ENCODE measurements at regions not wholly inside any gene's neighbourhood (a gene's known extent, or its start where the extent isn't known, plus 50 kb on each side); places are given as distances from the start of the nearest gene placed in this dataset.

- TF ChIP-seq CTCF (IDR thresholded peaks at IDR 0.05; ENCODE audit: insufficient read depth, low read depth, low read length, missing control alignments) = no peak
- H3K4me3 ChIP-seq (ENCODE audit: low read depth, low read length) = no peak overlapping the region
- no peak for DNase-seq (ENCODE audit: low read depth)
Measured at GRCh38 chr2:226443112-226443511, 356.5 kb downstream of the IRS1 start.

- no peak overlapping the region for H3K4me3 ChIP-seq (ENCODE audit: low read depth, low read length)
- no peak for DNase-seq (ENCODE audit: low read depth)
- no peak for TF ChIP-seq CTCF (IDR thresholded peaks at IDR 0.05; ENCODE audit: insufficient read depth, low read depth, low read length, missing control alignments)
Measured at GRCh38 chr2:226440127-226440918, 359.3 kb downstream of the IRS1 start.

GRCh38 chr2:226439337-226439736, 360.3 kb downstream of the IRS1 start:
- DNase-seq (ENCODE audit: low read depth) = no peak
- H3K4me3 ChIP-seq (ENCODE audit: low read depth, low read length) = no peak overlapping the region
- TF ChIP-seq CTCF (IDR thresholded peaks at IDR 0.05; ENCODE audit: insufficient read depth, low read depth, low read length, missing control alignments) = no peak

GRCh38 chr2:226435146-226435545, 364.5 kb downstream of the IRS1 start:
- no peak for DNase-seq (ENCODE audit: low read depth)
- H3K4me3 ChIP-seq (ENCODE audit: low read depth, low read length) = no peak overlapping the region
- TF ChIP-seq CTCF (IDR thresholded peaks at IDR 0.05; ENCODE audit: insufficient read depth, low read depth, low read length, missing control alignments) = no peak

GRCh38 chr2:226434702-226435101, 364.9 kb downstream of the IRS1 start:
- H3K4me3 ChIP-seq (ENCODE audit: low read depth, low read length) = no peak overlapping the region
- TF ChIP-seq CTCF (IDR thresholded peaks at IDR 0.05; ENCODE audit: insufficient read depth, low read depth, low read length, missing control alignments) = no peak
- DNase-seq (ENCODE audit: low read depth) = no peak

GRCh38 chr2:226431288-226431948, 368.2 kb downstream of the IRS1 start:
- H3K4me3 ChIP-seq (ENCODE audit: low read depth, low read length) = no peak overlapping the region
- no peak for TF ChIP-seq CTCF (IDR thresholded peaks at IDR 0.05; ENCODE audit: insufficient read depth, low read depth, low read length, missing control alignments)

More at GRCh38 chr2:226431288-226431948, 368.2 kb downstream of the IRS1 start:
- DNase-seq (ENCODE audit: low read depth) = no peak
